Activated naive CD8-positive, alpha-beta T cell (primary cell): ENCODE measurements at regions not wholly inside any gene's neighbourhood (a gene's known extent, or its start where the extent isn't known, plus 50 kb on each side); places are given as distances from the start of the nearest gene placed in this dataset.
"Not testable (repeated sequence)": the region's sequence is repeated elsewhere in the genome, so short reads cannot be mapped to it uniquely, and the experiment has no call there.

ENCODE experiments used
- H3K27ac Mint-ChIP-seq: one replicate; pipeline ENCODE4 v1.8.0; 2021; ENCODE audit warnings: mixed read lengths
- H3K27me3 Mint-ChIP-seq: one replicate; pipeline ENCODE4 v1.8.0; 2021; ENCODE audit warnings: mixed read lengths
- H3K36me3 Mint-ChIP-seq: one replicate; pipeline ENCODE4 v1.8.0; 2021; ENCODE audit warnings: mixed read lengths
- H3K4me1 Mint-ChIP-seq: one replicate; pipeline ENCODE4 v1.8.0; 2021; ENCODE audit warnings: low read depth, mixed read lengths
- H3K4me3 Mint-ChIP-seq: one replicate; pipeline ENCODE4 v1.8.0; 2021; ENCODE audit warnings: mild to moderate bottlenecking, mixed read lengths
- H3K9me3 Mint-ChIP-seq: one replicate; pipeline ENCODE4 v1.8.0; 2021; ENCODE audit warnings: low read depth, mixed read lengths

DNA sequence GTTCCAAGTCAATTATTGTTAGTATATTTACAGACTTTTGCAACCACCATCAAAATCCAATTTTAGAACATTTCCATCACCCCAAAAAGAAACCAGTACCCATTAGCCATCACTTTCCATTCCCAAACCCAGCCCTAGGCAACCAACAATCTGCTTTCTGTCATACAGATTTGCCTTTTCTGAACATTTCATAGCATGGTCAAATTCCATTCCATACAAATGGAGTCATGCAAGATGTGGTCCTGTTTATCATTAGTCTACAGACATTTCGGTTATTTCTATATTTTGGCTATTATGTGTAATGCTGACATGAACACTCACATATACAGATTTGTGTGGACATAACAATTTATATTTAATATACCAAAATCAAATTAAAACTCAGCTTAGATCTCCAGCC lies 508.7 kb downstream of the ZNF674 start:
- Mint-ChIP-seq H3K27me3 (peaks cover 2% of the 10 kb centered on the region), H3K36me3 (no peaks in the 10 kb centered on the region), H3K9me3 (peaks cover 7% of the 10 kb centered on the region), H3K4me1 (no peaks in the 10 kb centered on the region), H3K4me3 (no peak overlapping the region), H3K27ac (no peak overlapping the region)

DNA sequence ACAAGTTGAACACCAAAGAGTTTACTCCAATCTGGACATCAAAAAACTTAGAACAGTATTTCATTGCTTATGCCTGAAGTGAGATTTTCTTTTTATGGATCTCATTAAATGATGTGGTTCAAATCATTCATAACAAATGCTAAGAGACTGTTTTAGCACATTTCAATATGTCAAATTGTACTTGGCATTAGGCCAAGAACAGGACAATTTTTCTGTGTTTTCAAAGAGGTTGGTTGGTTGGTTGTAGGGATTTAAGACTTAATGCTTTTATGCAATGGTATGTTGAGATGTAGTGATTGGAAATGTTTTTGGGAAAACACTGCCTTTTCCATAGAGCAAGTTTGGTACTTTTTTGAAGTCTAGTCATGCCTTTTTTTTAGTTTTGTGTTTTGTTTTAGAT lies 510.4 kb downstream of the ZNF674 start:
- H3K4me1 Mint-ChIP-seq = no peaks in the 10 kb centered on the region
- H3K27me3 Mint-ChIP-seq = peaks cover 2% of the 10 kb centered on the region

GRCh38 chrX:46029777-46030176 lies 515.4 kb downstream of the ZNF674 start:
- Mint-ChIP-seq H3K36me3 (no peaks in the 10 kb centered on the region), H3K27me3 (peaks cover 2% of the 10 kb centered on the region), H3K4me1 (no peaks in the 10 kb centered on the region), H3K9me3 (no peaks in the 10 kb centered on the region), H3K27ac (no peak overlapping the region), H3K4me3 (no peak overlapping the region)

More for the DNA sequence above, 510.4 kb downstream of the ZNF674 start:
- Mint-ChIP-seq H3K4me3 (no peak overlapping the region), H3K36me3 (no peaks in the 10 kb centered on the region), H3K27ac (no peak overlapping the region), H3K9me3 (no peaks in the 10 kb centered on the region)

- no peaks in the 10 kb centered on the region for H3K27me3 Mint-ChIP-seq
- H3K36me3 Mint-ChIP-seq = no peaks in the 10 kb centered on the region
- no peaks in the 10 kb centered on the region for H3K4me1 Mint-ChIP-seq
- no peak overlapping the region for H3K27ac Mint-ChIP-seq
- no peak overlapping the region for H3K4me3 Mint-ChIP-seq
- H3K9me3 Mint-ChIP-seq = no peaks in the 10 kb centered on the region
Measured at GRCh38 chrX:46016296-46016695, 528.9 kb downstream of the ZNF674 start.

DNA sequence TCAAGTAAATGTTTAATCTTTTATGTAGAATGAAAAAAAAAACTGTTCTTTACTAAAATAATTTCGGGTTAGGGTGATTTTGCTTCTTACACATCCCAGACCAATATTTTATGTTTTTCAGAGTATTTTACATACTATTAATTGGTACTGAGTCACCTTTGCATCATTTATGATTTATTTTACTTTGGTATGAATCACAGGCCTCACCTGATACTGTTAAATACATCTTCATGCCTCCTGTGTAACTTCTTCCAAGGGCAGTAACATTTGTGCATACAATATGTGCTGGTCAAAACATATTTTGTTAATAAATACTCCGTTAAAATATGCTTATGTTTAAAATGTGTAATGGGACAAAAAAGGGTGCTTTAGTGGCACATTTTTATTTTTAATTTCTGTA lies 529.6 kb downstream of the ZNF674 start:
- Mint-ChIP-seq H3K4me1 (no peaks in the 10 kb centered on the region), H3K9me3 (no peaks in the 10 kb centered on the region), H3K36me3 (no peaks in the 10 kb centered on the region), H3K27ac (no peak overlapping the region), H3K27me3 (no peaks in the 10 kb centered on the region), H3K4me3 (no peak overlapping the region)

DNA sequence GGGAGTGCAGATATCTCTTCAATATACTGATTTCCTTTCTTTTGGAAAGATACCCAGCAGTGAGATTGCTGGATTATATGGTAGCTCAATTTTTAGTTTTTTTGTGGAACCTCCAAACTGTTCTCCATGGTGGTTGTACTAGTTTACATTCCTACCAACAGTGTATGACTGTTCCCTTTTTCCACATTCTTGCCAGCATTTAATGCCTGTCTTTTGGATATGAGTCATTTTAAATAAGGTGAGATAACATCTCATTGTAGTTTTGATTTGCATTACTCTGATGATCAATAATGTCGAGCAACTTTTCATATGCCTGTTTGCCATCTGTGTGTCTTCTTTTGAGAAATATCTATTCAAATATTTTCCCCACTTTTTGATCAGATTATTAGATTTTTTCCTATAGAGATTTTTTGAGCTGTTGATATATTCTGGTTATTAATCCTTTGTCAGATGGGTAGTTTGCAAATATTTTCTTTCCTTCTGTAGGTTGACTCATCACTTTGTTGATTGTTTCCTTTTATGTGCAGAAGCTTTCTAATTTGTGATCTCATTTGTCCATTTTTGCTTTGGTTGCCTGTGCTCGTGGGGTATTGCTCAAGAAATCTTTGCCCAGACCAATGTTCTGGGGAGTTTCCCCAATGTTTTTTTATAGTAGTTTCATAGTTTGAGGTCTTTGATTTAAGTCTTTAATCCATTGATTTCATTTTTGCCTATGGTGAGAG lies 552.7 kb downstream of the ZNF674 start:
- no peaks in the 10 kb centered on the region for H3K4me1 Mint-ChIP-seq
- no peaks in the 10 kb centered on the region for H3K27me3 Mint-ChIP-seq
- no peaks in the 10 kb centered on the region for H3K36me3 Mint-ChIP-seq
- no peak overlapping the region for H3K27ac Mint-ChIP-seq
- H3K9me3 Mint-ChIP-seq = peaks cover 7% of the 10 kb centered on the region
- H3K4me3 Mint-ChIP-seq = no peak overlapping the region

- Mint-ChIP-seq H3K4me3 (no peak overlapping the region), H3K27me3 (no peaks in the 10 kb centered on the region), H3K27ac (no peak overlapping the region)
Measured at GRCh38 chrX:45986971-45987370, 558.2 kb downstream of the ZNF674 start.

GRCh38 chrX:45986081-45986480 lies 559.1 kb downstream of the ZNF674 start:
- Mint-ChIP-seq H3K27me3 (no peaks in the 10 kb centered on the region), H3K9me3 (peaks cover 4% of the 10 kb centered on the region), H3K36me3 (no peaks in the 10 kb centered on the region), H3K4me3 (no peak overlapping the region), H3K27ac (no peak overlapping the region), H3K4me1 (no peaks in the 10 kb centered on the region)

More at GRCh38 chrX:45986971-45987370, 558.2 kb downstream of the ZNF674 start:
- H3K9me3 Mint-ChIP-seq = peaks cover 4% of the 10 kb centered on the region
- H3K36me3 Mint-ChIP-seq = no peaks in the 10 kb centered on the region
- no peaks in the 10 kb centered on the region for H3K4me1 Mint-ChIP-seq

- H3K4me1 Mint-ChIP-seq, H3K27ac Mint-ChIP-seq, H3K27me3 Mint-ChIP-seq, H3K4me3 Mint-ChIP-seq, H3K36me3 Mint-ChIP-seq, H3K9me3 Mint-ChIP-seq: not testable (repeated sequence)
Measured at GRCh38 chrX:45982958-45983727, 562.1 kb downstream of the ZNF674 start.

- no peak overlapping the region for H3K4me3 Mint-ChIP-seq
- no peak overlapping the region for H3K27ac Mint-ChIP-seq
- H3K36me3 Mint-ChIP-seq = no peaks in the 10 kb centered on the region
- H3K4me1 Mint-ChIP-seq = no peaks in the 10 kb centered on the region
- H3K9me3 Mint-ChIP-seq = peaks cover 4% of the 10 kb centered on the region
- no peaks in the 10 kb centered on the region for H3K27me3 Mint-ChIP-seq
Measured at GRCh38 chrX:45980726-45981125, 564.5 kb downstream of the ZNF674 start.

DNA sequence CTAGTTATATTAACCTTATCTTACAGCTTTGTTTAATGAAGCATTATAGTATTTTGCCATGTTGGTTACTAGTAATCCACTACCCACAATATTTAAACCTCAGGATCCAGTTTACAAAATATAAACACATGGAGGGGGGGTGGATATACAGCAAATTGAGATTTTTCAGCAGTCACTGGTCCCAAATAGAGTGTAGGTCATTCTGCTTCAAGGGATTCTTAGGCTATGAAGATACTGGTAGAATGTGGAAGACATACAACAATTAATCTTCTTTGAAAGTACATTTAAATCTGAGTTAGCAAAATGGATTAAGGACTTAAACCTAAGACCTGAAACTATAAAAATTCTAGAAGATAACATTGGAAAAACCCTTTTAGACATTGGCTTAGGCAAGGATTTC lies 569.6 kb downstream of the ZNF674 start:
- Mint-ChIP-seq H3K36me3 (no peaks in the 10 kb centered on the region), H3K4me1 (no peaks in the 10 kb centered on the region), H3K9me3 (no peaks in the 10 kb centered on the region), H3K4me3 (no peak overlapping the region), H3K27me3 (no peaks in the 10 kb centered on the region), H3K27ac (no peak overlapping the region)

- Mint-ChIP-seq H3K4me3 (no peak overlapping the region), H3K36me3 (no peaks in the 10 kb centered on the region), H3K9me3 (no peaks in the 10 kb centered on the region), H3K4me1 (no peaks in the 10 kb centered on the region), H3K27ac (no peak overlapping the region), H3K27me3 (no peaks in the 10 kb centered on the region)
Measured at GRCh38 chrX:45972636-45973035, 572.6 kb downstream of the ZNF674 start.

DNA sequence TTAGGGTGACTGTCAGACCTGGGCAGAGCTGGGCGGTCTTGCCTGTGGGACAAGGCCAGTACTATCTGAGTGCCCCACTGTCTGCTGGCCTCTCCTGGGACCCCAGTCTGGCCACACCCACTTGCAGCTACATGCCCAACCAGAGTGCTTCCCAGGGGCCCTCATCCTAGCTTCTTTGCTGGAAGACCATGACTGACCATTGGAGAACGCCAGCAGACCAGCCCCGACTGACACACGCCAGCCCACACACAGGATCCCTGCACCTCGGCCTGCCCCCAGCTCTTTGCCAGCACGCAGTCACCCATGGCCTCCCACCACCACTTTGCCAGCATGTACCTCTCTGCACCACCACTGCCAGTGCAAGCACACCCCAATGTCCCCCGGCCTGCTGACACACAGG lies 585.7 kb downstream of the ZNF674 start:
- H3K4me1 Mint-ChIP-seq = no peaks in the 10 kb centered on the region
- H3K27me3 Mint-ChIP-seq = no peaks in the 10 kb centered on the region
- no peaks in the 10 kb centered on the region for H3K9me3 Mint-ChIP-seq
- no peaks in the 10 kb centered on the region for H3K36me3 Mint-ChIP-seq
- H3K27ac Mint-ChIP-seq = no peak overlapping the region
- H3K4me3 Mint-ChIP-seq = no peak overlapping the region

DNA sequence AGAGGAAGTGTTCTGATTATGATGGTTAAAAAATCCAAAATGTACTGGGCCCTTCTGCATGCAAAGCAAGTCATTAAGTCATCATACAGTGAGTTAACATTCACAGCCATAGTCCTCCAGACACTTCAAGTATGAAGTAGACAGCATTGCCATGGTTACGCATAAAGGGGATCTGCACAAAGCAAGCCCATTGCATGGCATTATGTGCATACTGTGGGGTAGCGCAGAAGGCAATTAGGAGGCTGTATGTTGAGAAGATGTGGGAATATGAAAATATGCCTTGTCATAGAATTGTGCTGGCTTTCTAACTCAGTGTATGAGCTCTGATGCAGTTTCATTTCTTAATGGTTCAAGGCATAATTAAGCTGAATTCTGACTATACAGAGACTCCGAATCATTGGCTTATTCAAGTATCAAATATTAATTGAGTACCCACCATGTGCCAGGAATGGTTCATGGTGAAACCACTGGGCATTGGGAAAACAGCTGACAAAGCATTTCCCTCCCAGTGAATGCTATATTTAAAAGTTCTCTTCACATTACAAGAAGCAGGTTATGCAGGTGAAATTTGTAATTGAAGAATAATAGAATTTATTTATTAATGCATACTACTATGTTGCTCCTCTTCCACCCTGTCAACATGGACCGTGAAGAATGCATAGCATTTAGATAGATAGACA lies 588.9 kb downstream of the ZNF674 start:
- H3K9me3 Mint-ChIP-seq = no peaks in the 10 kb centered on the region
- H3K4me3 Mint-ChIP-seq = no peak overlapping the region
- no peaks in the 10 kb centered on the region for H3K36me3 Mint-ChIP-seq
- no peaks in the 10 kb centered on the region for H3K27me3 Mint-ChIP-seq
- H3K4me1 Mint-ChIP-seq = no peaks in the 10 kb centered on the region
- no peak overlapping the region for H3K27ac Mint-ChIP-seq

DNA sequence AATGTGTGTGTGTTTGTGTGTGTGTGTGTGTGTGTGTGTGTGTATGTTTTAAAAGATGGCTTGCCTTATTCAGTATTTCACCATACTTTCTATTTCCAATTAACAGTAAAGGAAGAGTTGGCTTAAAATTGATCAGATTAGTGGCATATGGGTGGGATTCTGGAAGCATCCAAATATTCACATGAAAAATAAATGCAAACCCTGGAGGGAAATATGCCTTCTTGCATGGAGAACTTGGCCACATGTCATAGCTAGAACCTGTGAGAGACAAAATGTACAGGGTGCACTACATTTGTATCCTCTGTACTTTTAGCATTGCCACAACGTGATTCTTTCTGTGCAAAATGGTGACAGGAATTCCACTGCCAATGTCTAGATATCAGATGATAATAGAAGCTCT lies 589.6 kb downstream of the ZNF674 start:
- Mint-ChIP-seq H3K9me3 (no peaks in the 10 kb centered on the region), H3K27ac (no peak overlapping the region), H3K27me3 (no peaks in the 10 kb centered on the region), H3K36me3 (no peaks in the 10 kb centered on the region), H3K4me1 (no peaks in the 10 kb centered on the region), H3K4me3 (no peak overlapping the region)
